GM10248 (cell line): ENCODE measurements at regions not wholly inside any gene's neighbourhood (a gene's known extent, or its start where the extent isn't known, plus 50 kb on each side); places are given as distances from the start of the nearest gene placed in this dataset.

Experiments used
- CTCF ChIA-PET: fragments of 300-600 bp; sonication (Branson Sonifier 250); formaldehyde crosslinking; extraction: SDS; loops from one replicate; lab custom pipeline; 2021; ENCODE audit warnings: antibody characterized with exemption; lab: Yijun Ruan, JAX
- POLR2A ChIA-PET: fragments of 350-650 bp; sonication (Branson Sonifier 250); formaldehyde crosslinking; extraction: SDS; loops from one replicate; lab custom pipeline; 2020; ENCODE audit warnings: antibody characterized with exemption; lab: Yijun Ruan, JAX
- DNase-seq: peaks from one replicate; pipeline ENCODE4 v3.0.0; 2012; ENCODE audit errors: extremely low spot score
- CTCF ChIP-seq: IDR thresholded peaks from 2 replicates; pipeline ENCODE4 v1.5.1; 2012; ENCODE audit warnings: mild to moderate bottlenecking, low read depth; ENCODE audit errors: extremely low read depth, missing control alignments, control extremely low read depth

GRCh38 chr18:40452599-40452998 is 1502.4 kb upstream of the PIK3C3 start:
- POLR2A ChIA-PET = no interaction called here
- DNase-seq = no peak
- CTCF ChIA-PET = no interaction called here
- no peak for TF ChIP-seq CTCF

GRCh38 chr18:40450751-40451150 is 1504.3 kb upstream of the PIK3C3 start:
- POLR2A ChIA-PET = no interaction called here
- CTCF ChIA-PET = no interaction called here
- TF ChIP-seq CTCF = no peak
- no peak for DNase-seq

- TF ChIP-seq CTCF = no peak
- POLR2A ChIA-PET = no interaction called here
- no peak for DNase-seq
- CTCF ChIA-PET = interaction anchor here (1.6 kb wide), 1 partner anchor 8 kb away, joined by 4 read pairs; no protein-coding TSS in a partner anchor
Observed at GRCh38 chr18:40447820-40448219, 1507.2 kb upstream of the PIK3C3 start.

- DNase-seq = no peak
- TF ChIP-seq CTCF = no peak
- ChIA-PET POLR2A (no interaction called here), CTCF (interaction anchor here (0.8 kb wide), 1 partner anchor 9 kb away, joined by 3 read pairs; no protein-coding TSS in a partner anchor)
Observed at GRCh38 chr18:40440088-40440487, 1514.9 kb upstream of the PIK3C3 start.

- CTCF ChIA-PET = no interaction called here
- TF ChIP-seq CTCF = no peak
- no peak for DNase-seq
- POLR2A ChIA-PET = no interaction called here
Observed at GRCh38 chr18:40437517-40437916, 1517.5 kb upstream of the PIK3C3 start.

GRCh38 chr18:40431071-40431985 is 1523.7 kb upstream of the PIK3C3 start:
- ChIA-PET CTCF (interaction anchor here (1.3 to 1.6 kb wide), 2 partner anchors 9 kb away, joined by 3 to 4 read pairs; no protein-coding TSS in a partner anchor), POLR2A (no interaction called here)
- DNase-seq = no peak
- TF ChIP-seq CTCF = no peak
